ENCODE measurements at regions not wholly inside any gene's neighbourhood (a gene's known extent, or its start where the extent isn't known, plus 50 kb on each side); places are given as distances from the start of the nearest gene placed in this dataset.

- H3K4me3 ChIP-seq: no peak overlapping the region
- ATAC-seq: no peak
- H3K4me1 ChIP-seq: no peaks in the 10 kb centered on the region
- H3K36me3 ChIP-seq: no peaks in the 10 kb centered on the region
- WGBS (ENCODE audit: insufficient coverage, low coverage, low lambda C conversion rate, missing lambda C conversion rate): 100% methylated on average over 1 of the region's 2 CpGs
- TF ChIP-seq CTCF (IDR thresholded peaks at IDR 0.05): no peak
- no peak for TF ChIP-seq POLR2A (IDR thresholded peaks at IDR 0.05)
- DNase-seq: no peak
- intact Hi-C loops (cut with DNase I): loop anchor here (10.0 kb wide), 2 partner anchors 179 to 249 kb away; no protein-coding TSS in a partner anchor
- no peaks in the 10 kb centered on the region for H3K27me3 ChIP-seq
- H3K9me3 ChIP-seq: no peaks in the 10 kb centered on the region
- no peak overlapping the region for H3K27ac ChIP-seq
Measured at GRCh38 chr2:71793926-71794325, 340.6 kb downstream of the DYSF start.

GRCh38 chr2:71792926-71793761 lies 339.8 kb downstream of the DYSF start:
- Histone ChIP-seq H3K27me3 (no peaks in the 10 kb centered on the region), H3K9me3 (no peaks in the 10 kb centered on the region), H3K27ac (no peak overlapping the region), H3K4me1 (no peaks in the 10 kb centered on the region), H3K4me3 (no peak overlapping the region), H3K36me3 (no peaks in the 10 kb centered on the region)
- TF ChIP-seq POLR2A (IDR thresholded peaks at IDR 0.05): no peak
- TF ChIP-seq CTCF (IDR thresholded peaks at IDR 0.05): no peak
- DNase-seq: no peak
- WGBS (ENCODE audit: insufficient coverage, low coverage, low lambda C conversion rate, missing lambda C conversion rate): 72% methylated on average over 5 of the region's 10 CpGs
- no peak for ATAC-seq
- intact Hi-C loops (cut with DNase I): loop anchor here (10.0 kb wide), 2 partner anchors 178 to 248 kb away; no protein-coding TSS in a partner anchor

GRCh38 chr2:71791501-71792135 lies 338.3 kb downstream of the DYSF start:
- no peaks in the 10 kb centered on the region for H3K36me3 ChIP-seq
- no peaks in the 10 kb centered on the region for H3K4me1 ChIP-seq
- H3K4me3 ChIP-seq: no peak overlapping the region
- H3K27me3 ChIP-seq: no peaks in the 10 kb centered on the region
- TF ChIP-seq CTCF (IDR thresholded peaks at IDR 0.05) (no peak), POLR2A (IDR thresholded peaks at IDR 0.05) (no peak)
- no peaks in the 10 kb centered on the region for H3K9me3 ChIP-seq
- WGBS (ENCODE audit: insufficient coverage, low coverage, low lambda C conversion rate, missing lambda C conversion rate): 50% methylated on average over 2 of the region's 14 CpGs
- H3K27ac ChIP-seq: no peak overlapping the region
- intact Hi-C loops (cut with DNase I): loop anchor here (10.0 kb wide), 2 partner anchors 177 to 247 kb away; no protein-coding TSS in a partner anchor
- DNase-seq: no peak
- no peak for ATAC-seq

GRCh38 chr2:71791061-71791450 lies 337.7 kb downstream of the DYSF start:
- H3K27me3 ChIP-seq: no peaks in the 10 kb centered on the region
- H3K4me1 ChIP-seq: no peaks in the 10 kb centered on the region
- intact Hi-C loops (cut with DNase I): loop anchor here (10.0 kb wide), 2 partner anchors 176 to 246 kb away; no protein-coding TSS in a partner anchor
- DNase-seq: no peak
- H3K36me3 ChIP-seq: no peaks in the 10 kb centered on the region
- TF ChIP-seq POLR2A (IDR thresholded peaks at IDR 0.05): no peak
- TF ChIP-seq CTCF (IDR thresholded peaks at IDR 0.05): no peak
- no peak overlapping the region for H3K4me3 ChIP-seq
- H3K27ac ChIP-seq: no peak overlapping the region
- no peaks in the 10 kb centered on the region for H3K9me3 ChIP-seq
- WGBS (ENCODE audit: insufficient coverage, low coverage, low lambda C conversion rate, missing lambda C conversion rate): 20% methylated on average over 1 of the region's 2 CpGs
- ATAC-seq: no peak
